Spleen (tissue), 11 donors: ENCODE measurements at regions not wholly inside any gene's neighbourhood (a gene's known extent, or its start where the extent isn't known, plus 50 kb on each side); places are given as distances from the start of the nearest gene placed in this dataset.

Experiments used
- DNase-seq: peaks from one replicate; pipeline ENCODE4 v3.0.0-alpha.2; 2020
- H3K27ac ChIP-seq, 8 donors: fragments of 200-600 bp; sonication (generic) in 7 of 8; 1 replicate in 4 of 8; 2 replicates in 4 of 8; pipeline versions ENCODE4 v1.5.0 to v1.8.0; 2016 to 2021; ENCODE audit warnings: inconsistent platforms in 4 of 8, mild to moderate bottlenecking in 4 of 8, moderate library complexity in 1 of 8
- H3K27me3 ChIP-seq, 7 donors: fragments of 200-600 bp; sonication (generic) in 6 of 7; replicated peaks in 1 of 7; 1 replicate in 4 of 7; 2 replicates in 3 of 7; pipeline versions ENCODE4 v1.5.0 to v1.8.0; 2016 to 2021; ENCODE audit warnings: inconsistent platforms in 3 of 7, mild to moderate bottlenecking in 1 of 7
- H3K36me3 ChIP-seq, 6 donors: fragments of 200-600 bp; sonication (generic) in 5 of 6; 1 replicate in 4 of 6; 2 replicates in 2 of 6; pipeline versions ENCODE4 v1.5.0 to v1.8.0; 2016 to 2021; ENCODE audit warnings: inconsistent platforms in 2 of 6
- H3K4me1 ChIP-seq, 6 donors: fragments of 200-600 bp; sonication (generic) in 5 of 6; 1 replicate in 3 of 6; 2 replicates in 3 of 6; pipeline versions ENCODE4 v1.5.0 to v1.8.0; 2016 to 2021; ENCODE audit warnings: inconsistent platforms in 3 of 6
- H3K4me3 ChIP-seq, 8 donors: fragments of 200-600 bp; sonication (generic) in 7 of 8; 1 replicate in 4 of 8; 2 replicates in 4 of 8; pipeline versions ENCODE4 v1.5.0 to v1.8.0; 2016 to 2021; ENCODE audit warnings: inconsistent platforms in 4 of 8, mild to moderate bottlenecking in 4 of 8, moderate library complexity in 2 of 8
- H3K9me3 ChIP-seq, 8 donors: fragments of 200-600 bp; sonication (generic) in 7 of 8; 1 replicate in 4 of 8; 2 replicates in 4 of 8; pipeline versions ENCODE4 v1.5.0 to v1.8.0; 2016 to 2021; ENCODE audit warnings: inconsistent platforms in 4 of 8
- POLR2A ChIP-seq, 3 donors: fragments of 450-650 bp; IDR thresholded peaks; one replicate each; pipeline ENCODE4 v1.5.1; 2017; ENCODE audit warnings: antibody characterized with exemption in 3 of 3, mild to moderate bottlenecking in 1 of 3
- POLR2AphosphoS5 ChIP-seq, 3 donors: sonication (generic); formaldehyde crosslinking; IDR thresholded peaks; one replicate each; pipeline ENCODE4 v1.5.1; 2017; ENCODE audit warnings: antibody characterized with exemption in 3 of 3
- WGBS, 5 donors: extraction: QIAGEN DNeasy Blood & Tissue Kit in 3 of 5; methylation state at CpG; one replicate each; pipeline versions ENCODE4 v1.1.5 to v1.1.7; 2013 to 2018; 5-methylcytosine and 5-hydroxymethylcytosine counted together
- intact Hi-C: fragments of 100-400 bp; cut with DNase I; formaldehyde crosslinking; loops from one replicate; pipeline ENCODE4 v1.15.0; 2023; ENCODE audit warnings: low total_unique reads
- TF ChIP-seq, protein P1 (sequence below), 11 experiments: fragments of 200-600 bp in 7 of 11; fragments of 450-650 bp in 4 of 11; sonication (generic) in 4 of 11; IDR thresholded peaks in 8 of 11; conservative IDR thresholded peaks in 3 of 11; 1 replicate in 7 of 11; 2 replicates in 4 of 11; pipeline versions ENCODE4 v1.4.0 to v1.8.0; 2016 to 2021; ENCODE audit warnings: antibody characterized with exemption in 11 of 11, inconsistent platforms in 4 of 11, mild to moderate bottlenecking in 1 of 11
- donor health status: healthy with polysubstance abuse.
- donor health status: DM: no; HTN: no; CAD: no; lungs with moderate emphysema.
- donor health status: DM: no; HTN: no; CAD: no.
- donor health status: Bipolar disorder and iron deficiency.
- donor health status: healthy.
- donor health status: DM: no; HTN: no; CAD: no.
- donor health status: DM: yes; HTN: yes; CAD: no.

- H3K4me1 ChIP-seq = no peaks in the 10 kb centered on the region
- TF ChIP-seq, protein P1, sequence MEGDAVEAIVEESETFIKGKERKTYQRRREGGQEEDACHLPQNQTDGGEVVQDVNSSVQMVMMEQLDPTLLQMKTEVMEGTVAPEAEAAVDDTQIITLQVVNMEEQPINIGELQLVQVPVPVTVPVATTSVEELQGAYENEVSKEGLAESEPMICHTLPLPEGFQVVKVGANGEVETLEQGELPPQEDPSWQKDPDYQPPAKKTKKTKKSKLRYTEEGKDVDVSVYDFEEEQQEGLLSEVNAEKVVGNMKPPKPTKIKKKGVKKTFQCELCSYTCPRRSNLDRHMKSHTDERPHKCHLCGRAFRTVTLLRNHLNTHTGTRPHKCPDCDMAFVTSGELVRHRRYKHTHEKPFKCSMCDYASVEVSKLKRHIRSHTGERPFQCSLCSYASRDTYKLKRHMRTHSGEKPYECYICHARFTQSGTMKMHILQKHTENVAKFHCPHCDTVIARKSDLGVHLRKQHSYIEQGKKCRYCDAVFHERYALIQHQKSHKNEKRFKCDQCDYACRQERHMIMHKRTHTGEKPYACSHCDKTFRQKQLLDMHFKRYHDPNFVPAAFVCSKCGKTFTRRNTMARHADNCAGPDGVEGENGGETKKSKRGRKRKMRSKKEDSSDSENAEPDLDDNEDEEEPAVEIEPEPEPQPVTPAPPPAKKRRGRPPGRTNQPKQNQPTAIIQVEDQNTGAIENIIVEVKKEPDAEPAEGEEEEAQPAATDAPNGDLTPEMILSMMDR (IDR thresholded peaks at IDR 0.05 in 8 of 11, conservative IDR thresholded peaks at IDR 0.05 in 3 of 11) = no peak
- TF ChIP-seq POLR2A (IDR thresholded peaks at IDR 0.05) = no peak
- TF ChIP-seq POLR2AphosphoS5 (IDR thresholded peaks at IDR 0.05) = no peak
- H3K36me3 ChIP-seq = no peaks in the 10 kb centered on the region
- H3K9me3 ChIP-seq = no peaks in the 10 kb centered on the region
- no peak for DNase-seq
- H3K27me3 ChIP-seq = no peaks in the 10 kb centered on the region
- 83 to 93% (median 89%) methylated on average over 3 of the region's 3 CpGs for WGBS, 5 donors
- intact Hi-C loops = no loop called here
- H3K27ac ChIP-seq = no peak overlapping the region
- H3K4me3 ChIP-seq = no peak overlapping the region
Observed at GRCh38 chr4:33091961-33092360, 2371.8 kb downstream of the PCDH7 start.

DNA sequence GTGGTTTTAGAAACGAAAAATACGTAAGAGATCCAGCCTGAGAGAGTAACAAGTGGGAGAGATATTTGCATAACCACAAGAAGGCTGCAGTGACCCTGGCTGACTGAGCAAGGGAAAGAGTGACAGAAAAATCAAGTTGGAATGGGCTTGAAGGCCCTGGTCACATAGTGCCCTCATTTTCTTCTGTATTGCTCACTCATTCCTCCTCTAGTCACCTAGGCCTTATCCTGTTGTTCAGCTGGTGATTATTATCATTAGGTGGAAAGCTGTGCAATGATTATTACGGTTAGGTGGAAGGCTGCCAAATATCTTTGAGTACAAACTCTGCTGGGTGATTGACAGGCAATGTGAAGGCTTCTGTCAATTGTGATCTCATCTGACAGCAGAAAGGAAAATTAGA, 2384.1 kb downstream of the PCDH7 start:
- WGBS, 5 donors = 20 to 46% (median 29%) methylated on average over 3 of the region's 3 CpGs
- H3K4me3 ChIP-seq = no peak overlapping the region
- no peaks in the 10 kb centered on the region for H3K36me3 ChIP-seq
- H3K9me3 ChIP-seq = peaks cover 0 to 10% (median 0%) of the 10 kb centered on the region in 8 donors
- TF ChIP-seq POLR2AphosphoS5 (IDR thresholded peaks at IDR 0.05) (no peak), POLR2A (IDR thresholded peaks at IDR 0.05) (no peak)
- TF ChIP-seq, protein P1 (IDR thresholded peaks at IDR 0.05 in 8 of 11, conservative IDR thresholded peaks at IDR 0.05 in 3 of 11) = no peak
- H3K4me1 ChIP-seq = no peaks in the 10 kb centered on the region
- H3K27ac ChIP-seq = no peak overlapping the region
- no peaks in the 10 kb centered on the region for H3K27me3 ChIP-seq
- DNase-seq = no peak
- intact Hi-C loops = no loop called here

- Histone ChIP-seq H3K4me3 (no peak overlapping the region), H3K36me3 (no peaks in the 10 kb centered on the region), H3K27me3 (no peaks in the 10 kb centered on the region), H3K27ac (no peak overlapping the region), H3K9me3 (peaks cover 0 to 1% (median 0%) of the 10 kb centered on the region in 8 donors), H3K4me1 (no peaks in the 10 kb centered on the region)
- DNase-seq = no peak
- TF ChIP-seq, protein P1 (IDR thresholded peaks at IDR 0.05 in 8 of 11, conservative IDR thresholded peaks at IDR 0.05 in 3 of 11) = no peak
- TF ChIP-seq POLR2A (IDR thresholded peaks at IDR 0.05) = no peak
- no peak for TF ChIP-seq POLR2AphosphoS5 (IDR thresholded peaks at IDR 0.05)
- intact Hi-C loops = no loop called here
- WGBS, 5 donors = 78 to 95% (median 87%) methylated on average over 2 of the region's 2 CpGs
Observed at GRCh38 chr4:33107814-33108213, 2387.6 kb downstream of the PCDH7 start.

- H3K4me3 ChIP-seq = no peak overlapping the region
- 73 to 96% (median 88%) methylated on average over 1 of the region's 1 CpG for WGBS, 5 donors
- no peaks in the 10 kb centered on the region for H3K27me3 ChIP-seq
- no peak overlapping the region for H3K27ac ChIP-seq
- no peaks in the 10 kb centered on the region for H3K4me1 ChIP-seq
- intact Hi-C loops = no loop called here
- peaks cover 0 to 13% (median 0%) of the 10 kb centered on the region in 8 donors for H3K9me3 ChIP-seq
- no peak for DNase-seq
- TF ChIP-seq POLR2AphosphoS5 (IDR thresholded peaks at IDR 0.05) (no peak), POLR2A (IDR thresholded peaks at IDR 0.05) (no peak)
- TF ChIP-seq, protein P1 (IDR thresholded peaks at IDR 0.05 in 8 of 11, conservative IDR thresholded peaks at IDR 0.05 in 3 of 11) = no peak
- H3K36me3 ChIP-seq = no peaks in the 10 kb centered on the region
Observed at GRCh38 chr4:33111117-33111516, 2390.9 kb downstream of the PCDH7 start.
